ENCODE measurements at regions not wholly inside any gene's neighbourhood (a gene's known extent, or its start where the extent isn't known, plus 50 kb on each side); places are given as distances from the start of the nearest gene placed in this dataset.

DNA sequence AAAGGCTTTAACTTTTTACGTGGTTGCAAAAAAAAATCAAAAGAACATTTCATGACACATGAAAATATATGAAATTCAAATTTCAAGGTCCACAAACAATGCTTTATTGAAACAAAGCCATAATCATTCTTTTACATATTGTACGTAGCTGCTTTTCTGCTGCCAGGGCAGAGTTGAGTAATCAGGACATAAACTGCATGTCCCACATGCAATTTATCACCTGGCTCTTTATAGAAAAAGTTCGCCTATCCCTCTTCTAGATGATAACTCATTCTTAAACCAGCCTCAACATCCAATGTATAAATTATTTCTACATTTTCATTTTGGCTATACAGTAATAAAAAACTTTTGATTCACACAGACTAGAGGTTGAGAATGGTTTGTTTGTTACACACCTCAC, 154.9 kb downstream of the AXIN2 start:
- no peak overlapping the region for H3K27ac ChIP-seq
- ChIA-PET POLR2A (ENCODE audit: low non-redundant PET) (no interaction called here), CTCF (interaction anchor here (0.6 kb wide), 1 partner anchor 61 kb away, joined by 5 read pairs; no protein-coding TSS in a partner anchor)
- TF ChIP-seq, protein P1, sequence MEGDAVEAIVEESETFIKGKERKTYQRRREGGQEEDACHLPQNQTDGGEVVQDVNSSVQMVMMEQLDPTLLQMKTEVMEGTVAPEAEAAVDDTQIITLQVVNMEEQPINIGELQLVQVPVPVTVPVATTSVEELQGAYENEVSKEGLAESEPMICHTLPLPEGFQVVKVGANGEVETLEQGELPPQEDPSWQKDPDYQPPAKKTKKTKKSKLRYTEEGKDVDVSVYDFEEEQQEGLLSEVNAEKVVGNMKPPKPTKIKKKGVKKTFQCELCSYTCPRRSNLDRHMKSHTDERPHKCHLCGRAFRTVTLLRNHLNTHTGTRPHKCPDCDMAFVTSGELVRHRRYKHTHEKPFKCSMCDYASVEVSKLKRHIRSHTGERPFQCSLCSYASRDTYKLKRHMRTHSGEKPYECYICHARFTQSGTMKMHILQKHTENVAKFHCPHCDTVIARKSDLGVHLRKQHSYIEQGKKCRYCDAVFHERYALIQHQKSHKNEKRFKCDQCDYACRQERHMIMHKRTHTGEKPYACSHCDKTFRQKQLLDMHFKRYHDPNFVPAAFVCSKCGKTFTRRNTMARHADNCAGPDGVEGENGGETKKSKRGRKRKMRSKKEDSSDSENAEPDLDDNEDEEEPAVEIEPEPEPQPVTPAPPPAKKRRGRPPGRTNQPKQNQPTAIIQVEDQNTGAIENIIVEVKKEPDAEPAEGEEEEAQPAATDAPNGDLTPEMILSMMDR (conservative IDR thresholded peaks at IDR 0.05; ENCODE audit: low read depth) = no peak
- DNase-seq (ENCODE audit: low spot score) = no peak

DNA sequence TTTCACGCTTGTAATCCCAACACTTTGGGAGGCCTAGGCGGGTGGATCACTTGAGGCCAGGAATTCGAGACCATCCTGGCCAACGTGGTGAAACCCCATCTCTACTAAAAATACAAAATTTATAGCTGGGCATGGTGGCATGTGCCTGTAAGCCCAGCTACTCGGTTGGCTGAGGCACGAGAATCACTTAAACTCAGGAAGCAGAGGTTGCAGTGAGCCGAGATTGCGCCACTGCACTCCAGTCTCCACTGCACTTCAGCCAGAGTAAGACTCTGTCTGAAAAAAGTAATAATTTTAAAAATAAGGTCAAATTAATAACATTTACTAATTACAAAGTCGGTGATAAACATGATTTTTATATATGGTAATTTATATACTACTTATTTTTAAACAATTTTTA, 155.9 kb downstream of the AXIN2 start:
- TF ChIP-seq, protein P1 (conservative IDR thresholded peaks at IDR 0.05; ENCODE audit: low read depth) = no peak
- CTCF ChIA-PET = no interaction called here
- DNase-seq (ENCODE audit: low spot score) = no peak
- no peak overlapping the region for H3K27ac ChIP-seq
- POLR2A ChIA-PET (ENCODE audit: low non-redundant PET) = no interaction called here

DNA sequence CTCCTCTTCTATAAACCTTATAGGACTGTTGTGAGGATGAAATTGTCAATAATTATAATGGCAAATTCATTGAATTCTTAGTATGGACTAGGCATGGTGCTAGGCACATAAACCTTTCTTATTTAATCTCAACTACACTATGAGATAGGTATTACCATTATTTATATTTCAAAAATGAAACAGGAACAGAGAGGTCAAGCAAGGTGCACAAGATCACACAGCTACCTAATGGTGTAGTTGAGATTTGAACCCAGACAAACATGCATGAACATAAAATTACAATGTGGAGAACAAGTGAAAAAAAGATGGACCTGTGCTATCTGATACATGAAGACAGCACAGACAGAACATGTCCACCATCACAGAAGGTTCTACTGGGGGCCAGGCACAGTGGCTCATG, 156.7 kb downstream of the AXIN2 start:
- CTCF ChIA-PET = no interaction called here
- TF ChIP-seq, protein P1 (conservative IDR thresholded peaks at IDR 0.05; ENCODE audit: low read depth) = no peak
- POLR2A ChIA-PET (ENCODE audit: low non-redundant PET) = no interaction called here

DNA sequence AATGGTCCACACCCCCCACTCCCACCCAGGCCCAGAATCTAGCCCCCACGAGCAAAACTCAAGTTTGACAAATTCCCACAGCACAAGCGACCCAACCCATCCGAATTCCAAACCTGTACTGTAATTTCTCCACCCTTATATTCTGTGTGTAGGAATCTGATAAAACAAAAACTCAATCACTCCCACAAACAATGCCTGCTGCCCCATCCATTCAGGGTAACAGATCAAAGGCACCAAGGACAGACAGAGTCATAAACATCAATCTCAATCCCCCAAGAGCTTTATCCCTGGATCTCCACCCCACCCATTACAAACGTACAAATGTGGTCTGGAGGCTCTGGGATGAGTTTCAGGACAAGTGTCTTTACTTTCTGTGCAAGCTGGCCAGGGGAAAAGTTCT, 157.8 kb downstream of the AXIN2 start:
- POLR2A ChIA-PET (ENCODE audit: low non-redundant PET) = no interaction called here
- CTCF ChIA-PET = no interaction called here
- no peak for DNase-seq (ENCODE audit: low spot score)

More for the DNA sequence above, 156.7 kb downstream of the AXIN2 start:
- no peak overlapping the region for H3K27ac ChIP-seq
- no peak for DNase-seq (ENCODE audit: low spot score)

DNA sequence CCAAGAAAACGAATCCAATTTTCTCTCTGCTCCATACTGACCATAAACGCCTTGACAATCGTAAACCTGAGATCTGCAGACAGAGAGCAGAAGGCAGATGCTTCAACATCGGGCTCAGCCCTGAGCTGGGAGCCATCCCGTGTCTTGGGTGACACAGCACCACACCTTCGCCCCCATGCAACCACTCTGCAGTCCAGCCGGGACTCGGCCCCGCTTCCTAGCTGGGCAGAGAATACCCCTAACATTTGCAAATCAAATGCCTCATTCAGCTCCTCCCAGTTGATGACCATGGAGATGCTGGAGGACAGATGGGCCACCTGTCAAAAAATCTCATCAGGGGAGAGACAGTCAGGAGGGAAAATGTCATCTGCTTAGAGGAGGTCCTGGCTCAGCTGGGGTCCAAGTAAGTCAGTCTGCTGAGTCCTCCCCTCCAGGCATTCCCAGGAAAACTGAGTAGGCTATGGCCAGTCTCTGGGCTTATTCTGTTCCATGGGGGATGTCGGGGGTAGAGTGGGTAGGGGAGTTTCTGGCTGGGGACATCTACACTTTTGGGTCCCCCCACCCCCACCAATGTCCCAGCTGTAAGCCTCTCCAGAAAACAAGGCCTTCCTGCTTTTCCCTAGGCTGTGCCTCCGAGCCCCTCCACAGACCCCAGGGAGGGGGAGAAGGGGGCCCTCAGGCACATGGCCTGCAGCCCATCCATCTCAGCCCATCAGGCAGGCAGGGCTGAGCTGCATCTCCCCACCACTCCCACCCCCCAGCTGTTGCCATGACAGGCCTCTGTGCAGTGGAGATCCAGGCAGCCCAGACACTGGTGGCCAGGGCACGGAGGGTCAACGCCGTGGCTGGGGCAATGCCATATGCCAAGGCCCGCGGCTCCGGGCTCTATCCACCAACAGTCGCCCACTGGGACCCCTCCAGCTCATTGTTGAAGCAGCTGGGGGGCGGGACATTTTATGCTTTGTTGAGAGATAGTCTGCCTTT, 158.6 kb downstream of the AXIN2 start:
- no peak overlapping the region for H3K27ac ChIP-seq
- ChIA-PET POLR2A (ENCODE audit: low non-redundant PET) (no interaction called here), CTCF (no interaction called here)
- DNase-seq (ENCODE audit: low spot score) = no peak
- TF ChIP-seq, protein P1 (conservative IDR thresholded peaks at IDR 0.05; ENCODE audit: low read depth) = no peak

More for the DNA sequence above, 157.8 kb downstream of the AXIN2 start:
- no peak overlapping the region for H3K27ac ChIP-seq
- TF ChIP-seq, protein P1 (conservative IDR thresholded peaks at IDR 0.05; ENCODE audit: low read depth) = no peak

DNA sequence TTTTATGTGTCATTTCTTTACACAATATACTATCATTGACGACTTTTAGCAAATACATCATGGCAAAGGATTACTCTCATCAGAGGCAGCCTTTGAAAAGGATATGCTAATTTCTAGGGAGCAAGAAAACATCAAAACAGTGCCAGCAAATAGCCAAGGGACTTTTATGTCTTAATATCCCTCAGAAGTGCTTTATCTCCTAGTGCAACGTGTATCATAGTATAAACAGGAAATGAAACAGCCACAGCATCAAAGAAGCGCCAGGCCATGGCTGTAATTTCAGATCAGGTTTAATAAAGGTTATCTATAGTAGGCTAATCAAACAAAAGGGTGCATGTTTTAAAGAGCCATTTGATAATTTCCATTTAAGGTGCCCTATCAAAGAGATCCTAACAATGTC, 159.9 kb downstream of the AXIN2 start:
- CTCF ChIA-PET = no interaction called here
- H3K27ac ChIP-seq = no peak overlapping the region
- no peak for DNase-seq (ENCODE audit: low spot score)
- POLR2A ChIA-PET (ENCODE audit: low non-redundant PET) = no interaction called here
- TF ChIP-seq, protein P1 (conservative IDR thresholded peaks at IDR 0.05; ENCODE audit: low read depth) = no peak

Measured in RWPE1 (cell line).